ENCODE measurements at regions not wholly inside any gene's neighbourhood (a gene's known extent, or its start where the extent isn't known, plus 50 kb on each side); places are given as distances from the start of the nearest gene placed in this dataset.

- TF ChIP-seq CTCF (IDR thresholded peaks at IDR 0.05) (no peak), ZFX (IDR thresholded peaks at IDR 0.05; ENCODE audit: borderline replicate concordance) (no peak)
These were observed 117.7 kb upstream of the RCN1 start for GRCh38 chr11:31973172-31973571.

Data from 22Rv1 (cell line).